ENCODE measurements at regions not wholly inside any gene's neighbourhood (a gene's known extent, or its start where the extent isn't known, plus 50 kb on each side); places are given as distances from the start of the nearest gene placed in this dataset.

- TF ChIP-seq, protein P1, sequence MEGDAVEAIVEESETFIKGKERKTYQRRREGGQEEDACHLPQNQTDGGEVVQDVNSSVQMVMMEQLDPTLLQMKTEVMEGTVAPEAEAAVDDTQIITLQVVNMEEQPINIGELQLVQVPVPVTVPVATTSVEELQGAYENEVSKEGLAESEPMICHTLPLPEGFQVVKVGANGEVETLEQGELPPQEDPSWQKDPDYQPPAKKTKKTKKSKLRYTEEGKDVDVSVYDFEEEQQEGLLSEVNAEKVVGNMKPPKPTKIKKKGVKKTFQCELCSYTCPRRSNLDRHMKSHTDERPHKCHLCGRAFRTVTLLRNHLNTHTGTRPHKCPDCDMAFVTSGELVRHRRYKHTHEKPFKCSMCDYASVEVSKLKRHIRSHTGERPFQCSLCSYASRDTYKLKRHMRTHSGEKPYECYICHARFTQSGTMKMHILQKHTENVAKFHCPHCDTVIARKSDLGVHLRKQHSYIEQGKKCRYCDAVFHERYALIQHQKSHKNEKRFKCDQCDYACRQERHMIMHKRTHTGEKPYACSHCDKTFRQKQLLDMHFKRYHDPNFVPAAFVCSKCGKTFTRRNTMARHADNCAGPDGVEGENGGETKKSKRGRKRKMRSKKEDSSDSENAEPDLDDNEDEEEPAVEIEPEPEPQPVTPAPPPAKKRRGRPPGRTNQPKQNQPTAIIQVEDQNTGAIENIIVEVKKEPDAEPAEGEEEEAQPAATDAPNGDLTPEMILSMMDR (conservative IDR thresholded peaks at IDR 0.05; ENCODE audit: low read length): no peak
- TF ChIP-seq EZH2phosphoT487 (IDR thresholded peaks at IDR 0.05; ENCODE audit: borderline replicate concordance): no peak
Observed at GRCh38 chr2:212894026-212894425, 257.4 kb downstream of the IKZF2 start.
